B cell (primary cell): ENCODE measurements at regions not wholly inside any gene's neighbourhood (a gene's known extent, or its start where the extent isn't known, plus 50 kb on each side); places are given as distances from the start of the nearest gene placed in this dataset.

Experiments used
- ATAC-seq: fragments of 200-7000 bp; cut with Tn5 transposase; one replicate; pipeline ENCODE4 v1.10.0; 2021; ENCODE audit warnings: low read depth, mild to moderate bottlenecking, moderate number of reproducible peaks, moderate library complexity
- CTCF ChIA-PET: fragments of 350-600 bp; sonication (Branson Sonifier 250); formaldehyde crosslinking; loops from one replicate; lab custom pipeline; 2021; ENCODE audit warnings: antibody characterized with exemption, inconsistent platforms; lab: Charles Lee
- POLR2A ChIA-PET: fragments of 350-600 bp; sonication (Branson Sonifier 250); formaldehyde crosslinking; loops from one replicate; lab custom pipeline; 2021; ENCODE audit warnings: antibody characterized with exemption; lab: Charles Lee
- DNase-seq: peaks from one replicate; pipeline ENCODE4 v3.0.0; 2013
- H2AFZ ChIP-seq: 2 replicates; pipeline ENCODE4 v1.6.1; 2012; ENCODE audit warnings: mild to moderate bottlenecking, low read depth, low read length; ENCODE audit not compliant: insufficient read depth, poor library complexity, severe bottlenecking
- H3K27ac ChIP-seq, 2 donors: 1 replicate in 1 of 2; 2 replicates in 1 of 2; pipeline ENCODE4 v1.5.1; 2012 to 2013; ENCODE audit warnings: low read length in 2 of 2, mild to moderate bottlenecking in 2 of 2, moderate library complexity in 1 of 2
- H3K27me3 ChIP-seq, 4 experiments: fragments of 200-600 bp in 1 of 4; sonication (generic) in 1 of 4; replicated peaks in 1 of 4; 1 replicate in 2 of 4; 2 replicates in 2 of 4; pipeline versions ENCODE4 v1.6.1 to v1.7.0; 2013 to 2016; ENCODE audit warnings: low read length in 3 of 4, mild to moderate bottlenecking in 2 of 4, mixed read lengths in 1 of 4, moderate library complexity in 1 of 4; ENCODE audit not compliant: insufficient read depth in 4 of 4, control insufficient read depth in 3 of 4; ENCODE audit errors: control extremely low read depth in 1 of 4
- H3K36me3 ChIP-seq, 2 experiments: replicated peaks in 1 of 2; 1 replicate in 1 of 2; 2 replicates in 1 of 2; pipeline versions ENCODE4 v1.6.1 to v1.7.1; 2013; ENCODE audit warnings: low read length in 1 of 2; ENCODE audit not compliant: insufficient read depth in 2 of 2, control insufficient read depth in 1 of 2; ENCODE audit errors: control extremely low read depth in 1 of 2, extremely low read depth in 1 of 2
- H3K4me1 ChIP-seq, 2 donors: fragments of 200-600 bp in 1 of 2; sonication (generic) in 1 of 2; 1 replicate in 1 of 2; 2 replicates in 1 of 2; pipeline versions ENCODE4 v1.5.1 to v1.6.1; 2013 to 2017; ENCODE audit warnings: low read length in 2 of 2; ENCODE audit not compliant: control insufficient read depth in 2 of 2, insufficient read depth in 2 of 2
- H3K4me2 ChIP-seq: replicated peaks from 2 replicates; pipeline ENCODE3; 2012; ENCODE audit warnings: mild to moderate bottlenecking, low read depth, low read length; ENCODE audit not compliant: poor library complexity, severe bottlenecking
- H3K4me3 ChIP-seq, 5 experiments: fragments of 200-600 bp in 1 of 5; sonication (generic) in 1 of 5; 1 replicate in 3 of 5; 2 replicates in 2 of 5; pipeline versions ENCODE4 v1.5.1 to v1.7.0; 2011 to 2016; ENCODE audit warnings: low read length in 4 of 5, mild to moderate bottlenecking in 4 of 5, low read depth in 2 of 5, control low read depth in 1 of 5, moderate library complexity in 1 of 5; ENCODE audit not compliant: insufficient read depth in 1 of 5; ENCODE audit errors: control extremely low read depth in 1 of 5, extremely low read depth in 1 of 5
- H3K79me2 ChIP-seq: fragments of 200-600 bp; sonication (generic); one replicate; pipeline ENCODE4 v1.6.0; 2016; ENCODE audit warnings: low read length; ENCODE audit not compliant: control insufficient read depth, insufficient read depth
- H3K9ac ChIP-seq: fragments of 200-600 bp; sonication (generic); 2 replicates; pipeline ENCODE4 v1.6.1; 2017; ENCODE audit warnings: mild to moderate bottlenecking, low read length, moderate library complexity
- H3K9me3 ChIP-seq, 3 donors: one replicate each; pipeline versions ENCODE4 v1.6.1 to v1.7.1; 2013; ENCODE audit warnings: low read length in 2 of 3; ENCODE audit not compliant: control insufficient read depth in 2 of 3, insufficient read depth in 1 of 3; ENCODE audit errors: control extremely low read depth in 1 of 3
- H4K20me1 ChIP-seq: 2 replicates; pipeline ENCODE4 v1.6.0; 2012; ENCODE audit warnings: mild to moderate bottlenecking, low read length; ENCODE audit not compliant: insufficient read depth, control insufficient read depth, poor library complexity, severe bottlenecking
- H3K27ac Mint-ChIP-seq: one replicate; pipeline ENCODE4 v1.8.0; 2021; ENCODE audit warnings: mixed read lengths
- H3K27me3 Mint-ChIP-seq: one replicate; pipeline ENCODE4 v1.8.0; 2021; ENCODE audit warnings: mixed read lengths
- H3K4me1 Mint-ChIP-seq: one replicate; pipeline ENCODE4 v1.8.0; 2021; ENCODE audit warnings: mixed read lengths
- H3K4me3 Mint-ChIP-seq: one replicate; pipeline ENCODE4 v1.8.0; 2021; ENCODE audit warnings: mixed read lengths
- H3K9me3 Mint-ChIP-seq: one replicate; pipeline ENCODE4 v1.8.0; 2022; ENCODE audit warnings: mixed read lengths; ENCODE audit not compliant: insufficient read depth
- EZH2 ChIP-seq: IDR thresholded peaks from 2 replicates; pipeline ENCODE4 v1.6.1; 2012; ENCODE audit warnings: borderline replicate concordance, low read depth, mild to moderate bottlenecking, moderate library complexity, low read length; ENCODE audit not compliant: insufficient read depth, poor library complexity, severe bottlenecking
- WGBS: methylation state at CpG from one replicate; pipeline ENCODE4 v1.1.5; 2013; ENCODE audit warnings: missing lambda C conversion rate; ENCODE audit not compliant: insufficient coverage; 5-methylcytosine and 5-hydroxymethylcytosine counted together
- intact Hi-C: fragments of 100-400 bp; cut with micrococcal nuclease; formaldehyde crosslinking; loops from one replicate; pipeline ENCODE4 v1.10.0; 2022
- TF ChIP-seq, protein P1 (sequence below): fragments of 200-600 bp; IDR thresholded peaks from one replicate; pipeline ENCODE4 v1.8.0; 2022; ENCODE audit warnings: antibody characterized with exemption, mild to moderate bottlenecking

DNA sequence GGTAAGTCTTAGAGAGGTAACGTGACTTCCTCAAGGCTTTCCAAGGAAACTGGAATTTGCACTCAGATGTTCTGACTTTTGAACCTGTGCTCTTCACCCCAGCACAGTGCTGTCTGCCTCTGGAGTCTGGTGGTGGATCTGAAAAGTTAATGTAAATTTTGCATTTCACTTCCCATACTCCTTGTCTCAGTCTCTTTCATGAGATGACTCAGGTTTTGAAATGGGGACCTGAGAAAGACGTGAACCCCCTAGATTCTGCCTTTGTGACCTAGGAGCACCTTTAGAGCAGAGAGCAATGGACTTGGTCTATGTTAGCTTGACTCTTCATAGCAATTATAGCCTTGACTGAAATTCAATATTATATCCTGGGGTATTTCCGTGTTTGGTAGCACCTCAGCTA, 223.0 kb downstream of the QKI start:
- no peak overlapping the region for H3K4me3 Mint-ChIP-seq
- DNase-seq (no peak), ATAC-seq (no peak)
- H3K9me3 Mint-ChIP-seq: no peaks in the 10 kb centered on the region
- H3K27me3 ChIP-seq: peaks cover 0 to 2% (median 0%) of the 10 kb centered on the region in 4 experiments
- H3K27ac ChIP-seq: no peak overlapping the region
- no peak overlapping the region for H3K4me3 ChIP-seq
- no peaks in the 10 kb centered on the region for H3K4me1 ChIP-seq
- TF ChIP-seq, protein P1, sequence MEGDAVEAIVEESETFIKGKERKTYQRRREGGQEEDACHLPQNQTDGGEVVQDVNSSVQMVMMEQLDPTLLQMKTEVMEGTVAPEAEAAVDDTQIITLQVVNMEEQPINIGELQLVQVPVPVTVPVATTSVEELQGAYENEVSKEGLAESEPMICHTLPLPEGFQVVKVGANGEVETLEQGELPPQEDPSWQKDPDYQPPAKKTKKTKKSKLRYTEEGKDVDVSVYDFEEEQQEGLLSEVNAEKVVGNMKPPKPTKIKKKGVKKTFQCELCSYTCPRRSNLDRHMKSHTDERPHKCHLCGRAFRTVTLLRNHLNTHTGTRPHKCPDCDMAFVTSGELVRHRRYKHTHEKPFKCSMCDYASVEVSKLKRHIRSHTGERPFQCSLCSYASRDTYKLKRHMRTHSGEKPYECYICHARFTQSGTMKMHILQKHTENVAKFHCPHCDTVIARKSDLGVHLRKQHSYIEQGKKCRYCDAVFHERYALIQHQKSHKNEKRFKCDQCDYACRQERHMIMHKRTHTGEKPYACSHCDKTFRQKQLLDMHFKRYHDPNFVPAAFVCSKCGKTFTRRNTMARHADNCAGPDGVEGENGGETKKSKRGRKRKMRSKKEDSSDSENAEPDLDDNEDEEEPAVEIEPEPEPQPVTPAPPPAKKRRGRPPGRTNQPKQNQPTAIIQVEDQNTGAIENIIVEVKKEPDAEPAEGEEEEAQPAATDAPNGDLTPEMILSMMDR: no peak
- TF ChIP-seq EZH2: no peak
- no peak overlapping the region for H3K9ac ChIP-seq
- intact Hi-C loops: no loop called here
- H3K4me2 ChIP-seq: no peak overlapping the region
- peaks cover 0 to 24% (median 0%) of the 10 kb centered on the region in 3 donors for H3K9me3 ChIP-seq
- WGBS: 40% methylated on average over 1 of the region's 3 CpGs
- H3K27ac Mint-ChIP-seq: no peak overlapping the region
- CTCF ChIA-PET: no interaction called here
- no peaks in the 10 kb centered on the region for H4K20me1 ChIP-seq
- peaks cover 16% of the 10 kb centered on the region for H3K27me3 Mint-ChIP-seq
- H3K36me3 ChIP-seq: no peaks in the 10 kb centered on the region
- no peaks in the 10 kb centered on the region for H3K4me1 Mint-ChIP-seq
- no peaks in the 10 kb centered on the region for H3K79me2 ChIP-seq
- H2AFZ ChIP-seq: no peak overlapping the region
- POLR2A ChIA-PET: no interaction called here

DNA sequence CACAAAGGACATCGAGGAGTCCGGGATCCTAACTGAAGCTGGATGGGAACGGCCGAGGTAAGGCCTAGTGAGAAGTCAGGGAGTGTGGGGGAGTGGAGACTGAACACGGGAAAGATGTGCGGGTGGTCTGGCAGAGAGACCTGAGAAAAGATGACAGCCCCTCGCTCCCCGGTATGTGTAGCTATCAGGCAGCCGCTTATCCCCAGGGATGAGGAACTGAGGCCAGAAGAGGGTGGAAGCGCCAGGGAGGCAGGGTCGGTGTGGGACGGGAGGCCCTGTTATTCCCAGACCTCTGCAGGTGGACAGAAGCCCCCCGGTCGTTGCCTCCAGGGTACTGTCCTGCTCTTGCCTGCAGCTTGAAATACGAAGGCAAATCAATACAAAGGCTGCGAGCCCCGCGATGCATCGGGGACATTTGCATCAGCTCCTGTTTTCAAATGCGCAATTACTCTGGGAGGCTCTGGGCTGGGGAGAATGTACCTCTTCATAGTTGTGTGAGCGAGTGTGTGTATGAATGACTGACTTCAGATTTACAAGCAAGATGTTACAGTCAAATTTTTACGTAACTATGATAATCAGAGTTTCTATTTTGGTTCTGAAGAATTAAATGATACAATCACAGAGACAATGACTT, 221.3 kb downstream of the QKI start:
- ChIA-PET CTCF (no interaction called here), POLR2A (no interaction called here)
- Histone ChIP-seq H3K4me1 (peaks cover 2 to 3% of the 10 kb centered on the region in 2 donors), H3K36me3 (no peaks in the 10 kb centered on the region), H4K20me1 (no peaks in the 10 kb centered on the region), H3K9ac (no peak overlapping the region), H3K79me2 (no peaks in the 10 kb centered on the region), H3K4me3 (no peak overlapping the region), H3K27me3 (peaks cover 0 to 9% (median 2%) of the 10 kb centered on the region in 4 experiments), H2AFZ (no peak overlapping the region), H3K9me3 (peaks cover 0 to 34% (median 0%) of the 10 kb centered on the region in 3 donors), H3K4me2 (no peak overlapping the region), H3K27ac (no peak overlapping the region)
- intact Hi-C loops: no loop called here
- DNase-seq: no peak
- TF ChIP-seq, protein P1: no peak
- 78% methylated on average over 20 of the region's 22 CpGs for WGBS
- no peak for ATAC-seq
- Mint-ChIP-seq H3K27me3 (peaks cover 24% of the 10 kb centered on the region), H3K9me3 (no peaks in the 10 kb centered on the region), H3K27ac (no peak overlapping the region), H3K4me3 (no peak overlapping the region), H3K4me1 (no peaks in the 10 kb centered on the region)
